ENCODE measurements at regions not wholly inside any gene's neighbourhood (a gene's known extent, or its start where the extent isn't known, plus 50 kb on each side); places are given as distances from the start of the nearest gene placed in this dataset.

DNA sequence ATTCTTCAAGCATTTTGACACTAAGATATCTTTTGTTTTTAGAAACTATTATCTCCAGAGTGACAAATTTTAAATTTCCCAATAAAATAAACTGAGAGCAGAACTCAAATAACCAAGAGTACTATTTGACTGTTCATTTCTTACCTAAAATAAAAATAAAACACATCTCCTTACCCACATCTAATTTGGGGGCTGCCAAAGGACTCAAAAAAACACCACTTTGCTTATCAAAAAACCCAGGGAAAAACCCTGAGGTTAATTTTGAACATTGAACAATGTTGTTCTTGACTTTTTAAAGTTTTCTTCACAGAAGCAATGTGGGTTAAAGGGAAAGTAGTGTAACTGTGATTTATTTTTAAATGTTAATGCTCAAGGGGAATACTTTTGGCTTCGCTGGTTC lies 243.0 kb upstream of the HHIP start:
- POLR2A ChIA-PET, result no interaction called here
- TF ChIP-seq, protein P1, sequence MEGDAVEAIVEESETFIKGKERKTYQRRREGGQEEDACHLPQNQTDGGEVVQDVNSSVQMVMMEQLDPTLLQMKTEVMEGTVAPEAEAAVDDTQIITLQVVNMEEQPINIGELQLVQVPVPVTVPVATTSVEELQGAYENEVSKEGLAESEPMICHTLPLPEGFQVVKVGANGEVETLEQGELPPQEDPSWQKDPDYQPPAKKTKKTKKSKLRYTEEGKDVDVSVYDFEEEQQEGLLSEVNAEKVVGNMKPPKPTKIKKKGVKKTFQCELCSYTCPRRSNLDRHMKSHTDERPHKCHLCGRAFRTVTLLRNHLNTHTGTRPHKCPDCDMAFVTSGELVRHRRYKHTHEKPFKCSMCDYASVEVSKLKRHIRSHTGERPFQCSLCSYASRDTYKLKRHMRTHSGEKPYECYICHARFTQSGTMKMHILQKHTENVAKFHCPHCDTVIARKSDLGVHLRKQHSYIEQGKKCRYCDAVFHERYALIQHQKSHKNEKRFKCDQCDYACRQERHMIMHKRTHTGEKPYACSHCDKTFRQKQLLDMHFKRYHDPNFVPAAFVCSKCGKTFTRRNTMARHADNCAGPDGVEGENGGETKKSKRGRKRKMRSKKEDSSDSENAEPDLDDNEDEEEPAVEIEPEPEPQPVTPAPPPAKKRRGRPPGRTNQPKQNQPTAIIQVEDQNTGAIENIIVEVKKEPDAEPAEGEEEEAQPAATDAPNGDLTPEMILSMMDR (IDR thresholded peaks at IDR 0.05; ENCODE audit: insufficient read depth, low read depth, low read length), result no peak
- CTCF ChIA-PET, result no interaction called here

GRCh38 chr4:144403893-144404292 lies 242.1 kb upstream of the HHIP start:
- TF ChIP-seq, protein P1 (IDR thresholded peaks at IDR 0.05; ENCODE audit: insufficient read depth, low read depth, low read length), result no peak
- CTCF ChIA-PET, result no interaction called here
- Histone ChIP-seq H3K27me3 (ENCODE audit: control insufficient read depth, insufficient read depth, low read length) (no peaks in the 10 kb centered on the region), H3K4me3 (ENCODE audit: low read depth, low read length) (no peak overlapping the region), H3K36me3 (ENCODE audit: control insufficient read depth, insufficient read depth, low read length) (no peaks in the 10 kb centered on the region)
- no peak for DNase-seq (ENCODE audit: low read depth)
- POLR2A ChIA-PET, result no interaction called here

More for the DNA sequence above, 243.0 kb upstream of the HHIP start:
- Histone ChIP-seq H3K27me3 (ENCODE audit: control insufficient read depth, insufficient read depth, low read length) (no peaks in the 10 kb centered on the region), H3K4me3 (ENCODE audit: low read depth, low read length) (no peak overlapping the region), H3K36me3 (ENCODE audit: control insufficient read depth, insufficient read depth, low read length) (no peaks in the 10 kb centered on the region)
- DNase-seq (ENCODE audit: low read depth), result no peak

DNA sequence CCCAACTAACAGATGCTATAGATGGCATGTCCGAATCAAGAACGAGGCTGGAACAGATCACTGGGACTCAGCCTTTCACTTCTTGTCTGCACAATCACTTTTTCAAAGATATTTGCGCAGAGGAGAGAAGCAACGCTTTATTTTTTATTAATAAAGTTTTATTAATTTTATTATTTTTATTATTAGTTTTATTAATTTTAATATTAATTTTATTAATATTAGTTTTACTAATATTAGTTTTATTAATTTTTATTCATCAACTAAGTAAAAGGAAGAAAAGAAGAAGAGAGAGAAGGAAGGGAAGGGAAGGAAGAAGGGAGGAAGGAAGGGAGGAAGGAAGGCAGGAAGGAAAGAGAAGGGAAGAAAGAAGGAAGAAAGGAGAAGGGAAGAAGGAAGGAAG lies 236.4 kb upstream of the HHIP start:
- ChIA-PET POLR2A (no interaction called here), CTCF (no interaction called here)
- TF ChIP-seq, protein P1 (IDR thresholded peaks at IDR 0.05; ENCODE audit: insufficient read depth, low read depth, low read length), result no peak

DNA sequence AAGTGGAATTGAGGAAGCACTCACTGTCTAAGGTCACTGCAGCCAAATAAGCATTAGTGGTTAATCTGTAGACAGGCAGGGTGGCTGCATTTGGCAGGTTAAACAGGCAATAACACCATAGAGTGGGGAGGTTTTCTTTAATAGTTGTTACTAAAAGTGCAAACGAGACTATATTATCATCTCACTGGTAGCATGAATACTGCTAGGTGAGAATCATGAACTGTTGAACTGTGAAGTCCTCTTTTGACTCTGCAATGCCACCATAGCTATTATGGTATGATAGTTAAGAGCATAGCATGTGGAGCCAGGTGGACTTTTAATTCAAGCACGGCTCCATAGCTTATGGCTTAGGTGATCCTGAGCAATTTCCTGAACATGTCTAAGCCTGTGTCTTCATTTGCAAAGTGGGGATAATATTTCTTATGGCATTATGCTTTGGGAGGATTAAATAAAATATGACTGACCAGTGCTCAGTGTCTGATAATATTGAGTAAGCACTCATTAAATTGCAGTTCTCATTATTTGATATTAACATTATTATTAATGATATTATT lies 235.6 kb upstream of the HHIP start:
- Histone ChIP-seq H3K36me3 (ENCODE audit: control insufficient read depth, insufficient read depth, low read length) (no peaks in the 10 kb centered on the region), H3K4me3 (ENCODE audit: low read depth, low read length) (no peak overlapping the region), H3K27me3 (ENCODE audit: control insufficient read depth, insufficient read depth, low read length) (no peaks in the 10 kb centered on the region)
- ChIA-PET CTCF (no interaction called here), POLR2A (no interaction called here)
- TF ChIP-seq, protein P1 (IDR thresholded peaks at IDR 0.05; ENCODE audit: insufficient read depth, low read depth, low read length), result no peak
- DNase-seq (ENCODE audit: low read depth), result no peak

More for the DNA sequence above, 236.4 kb upstream of the HHIP start:
- H3K27me3 ChIP-seq (ENCODE audit: control insufficient read depth, insufficient read depth, low read length), result no peaks in the 10 kb centered on the region
- DNase-seq (ENCODE audit: low read depth), result no peak
- H3K36me3 ChIP-seq (ENCODE audit: control insufficient read depth, insufficient read depth, low read length), result no peaks in the 10 kb centered on the region
- H3K4me3 ChIP-seq (ENCODE audit: low read depth, low read length), result no peak overlapping the region

- Histone ChIP-seq H3K27me3 (ENCODE audit: control insufficient read depth, insufficient read depth, low read length) (no peaks in the 10 kb centered on the region), H3K4me3 (ENCODE audit: low read depth, low read length) (no peak overlapping the region), H3K36me3 (ENCODE audit: control insufficient read depth, insufficient read depth, low read length) (no peaks in the 10 kb centered on the region)
- CTCF ChIA-PET, result no interaction called here
- DNase-seq (ENCODE audit: low read depth), result no peak
- TF ChIP-seq, protein P1 (IDR thresholded peaks at IDR 0.05; ENCODE audit: insufficient read depth, low read depth, low read length), result no peak
- POLR2A ChIA-PET, result no interaction called here
Measured at GRCh38 chr4:144411119-144411518, 234.8 kb upstream of the HHIP start.
